HCEC 1CT (cell line): ENCODE measurements at regions not wholly inside any gene's neighbourhood (a gene's known extent, or its start where the extent isn't known, plus 50 kb on each side); places are given as distances from the start of the nearest gene placed in this dataset.
"Not testable (repeated sequence)": the region's sequence is repeated elsewhere in the genome, so short reads cannot be mapped to it uniquely, and the experiment has no call there.

Source experiments
- DNase-seq: peaks from one replicate; pipeline ENCODE4 v3.0.0-alpha.2; 2017

GRCh38 chr1:224539971-224540370 is 76.1 kb upstream of the CNIH3 start:
- DNase-seq: no peak

- no peak for DNase-seq
Observed at GRCh38 chr1:224540535-224540934, 75.6 kb upstream of the CNIH3 start.

- no peak for DNase-seq
Observed at GRCh38 chr1:224541072-224541790, 74.9 kb upstream of the CNIH3 start.

- no peak for DNase-seq
Observed at GRCh38 chr1:224541901-224542630, 74.1 kb upstream of the CNIH3 start.

DNA sequence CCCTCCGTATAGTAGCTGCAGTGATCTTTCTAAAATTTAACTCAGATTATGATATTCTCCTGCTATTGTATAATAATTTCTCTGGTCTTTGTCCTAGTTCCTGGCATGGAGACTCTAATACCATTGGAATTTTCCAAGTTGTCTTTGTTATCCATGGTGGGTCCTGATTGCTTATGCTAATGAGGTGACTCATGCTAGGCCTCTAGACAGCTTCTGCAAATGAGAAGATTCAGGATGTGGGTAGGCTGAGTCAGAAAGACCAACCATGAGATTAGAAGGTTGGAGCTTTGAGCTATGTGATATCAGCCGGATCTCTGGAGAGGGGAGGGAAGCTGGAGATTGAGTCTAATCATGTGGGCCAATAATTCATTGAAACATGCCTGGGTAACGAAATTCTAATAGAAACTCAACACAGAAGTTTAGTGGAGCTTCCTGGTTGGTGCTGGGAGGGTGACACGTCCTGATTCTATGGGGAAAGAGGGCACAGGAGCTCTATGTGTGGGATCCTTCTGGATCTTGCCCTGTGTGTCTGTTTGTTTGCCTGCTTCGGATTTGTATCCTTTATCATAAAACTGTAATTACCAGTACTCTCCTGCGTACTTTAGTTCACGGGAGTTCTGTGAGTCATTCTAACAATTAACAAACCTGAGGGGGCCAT is 73.2 kb upstream of the CNIH3 start:
- peak; percentile 99 for DNase-seq

GRCh38 chr1:224543453-224543852 is 72.7 kb upstream of the CNIH3 start:
- peak; percentile 55 for DNase-seq

DNA sequence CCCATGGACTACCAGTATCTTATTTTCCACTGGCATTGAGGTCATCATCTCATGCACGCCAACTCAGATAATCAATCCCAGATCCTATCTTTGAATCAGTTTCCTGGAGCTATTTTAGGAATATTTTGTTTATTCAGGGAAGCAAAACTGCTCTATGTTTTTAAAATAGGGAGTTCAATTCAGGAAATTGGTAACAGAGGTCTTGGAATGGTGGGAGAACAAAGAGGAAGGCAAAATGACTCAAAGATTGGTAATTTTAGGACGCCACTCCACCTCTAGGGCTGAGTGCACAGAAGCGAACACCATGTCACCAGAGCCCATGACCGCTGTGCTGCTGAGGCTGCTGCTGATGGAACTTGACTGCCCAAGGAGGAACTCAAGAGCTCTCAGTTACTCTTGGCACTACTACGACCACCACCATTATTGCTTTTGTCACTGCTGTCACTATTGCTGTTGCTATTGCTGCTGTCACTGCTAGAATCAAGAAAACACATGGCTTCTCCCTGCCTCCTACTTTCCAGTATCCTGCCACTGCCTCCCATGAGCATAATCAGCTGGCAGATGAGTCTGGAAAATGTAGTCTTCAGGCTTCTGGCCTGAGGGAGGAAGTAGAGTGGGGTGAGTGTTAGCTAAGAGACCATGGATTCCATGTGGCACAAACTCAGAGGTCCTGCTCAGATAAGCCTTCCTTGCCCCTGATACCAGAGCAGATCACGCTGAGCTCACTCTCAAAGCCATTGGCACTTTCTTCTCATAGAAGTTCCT is 71.6 kb upstream of the CNIH3 start:
- peak; percentile 57 for DNase-seq

DNA sequence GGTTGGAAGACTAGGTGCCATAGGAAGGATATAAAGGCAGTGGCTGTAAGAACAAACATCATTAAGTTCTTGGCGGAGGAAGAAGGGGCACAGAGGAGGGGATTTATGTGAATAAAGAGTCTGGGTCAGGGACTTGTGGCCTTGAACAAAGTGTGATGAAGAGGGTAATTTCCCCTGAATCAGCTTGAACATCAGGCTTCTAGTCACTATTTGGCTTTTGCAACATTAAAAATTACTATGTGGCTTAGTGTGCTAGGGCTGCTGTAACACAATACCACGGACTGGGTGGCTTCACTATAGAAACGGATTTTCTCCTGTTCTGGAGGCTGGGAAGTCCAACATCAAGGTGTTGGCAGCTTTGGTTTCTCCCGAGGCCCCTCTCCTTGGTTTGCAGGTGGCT is 70.5 kb upstream of the CNIH3 start:
- DNase-seq: no peak

DNA sequence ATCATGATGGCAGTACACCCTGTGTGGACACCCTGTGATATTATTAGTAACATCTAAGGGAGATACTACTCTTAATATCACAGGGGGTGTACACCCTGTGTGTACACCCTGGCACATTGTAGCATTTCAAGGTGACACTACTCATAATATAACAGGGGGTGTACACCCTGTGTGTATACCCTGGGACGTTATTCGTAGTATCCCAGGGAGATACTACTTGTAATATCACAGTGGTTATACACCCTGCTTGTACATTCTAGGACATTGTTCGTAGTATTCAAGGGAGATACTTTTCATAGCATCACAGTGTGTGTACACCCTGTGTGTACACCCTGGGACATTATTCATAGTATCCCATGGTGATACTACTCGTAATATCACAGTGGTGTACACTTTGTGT is 67.4 kb upstream of the CNIH3 start:
- no peak for DNase-seq

- DNase-seq: not testable (repeated sequence)
Observed at GRCh38 chr1:224551189-224551588, 64.9 kb upstream of the CNIH3 start.

DNA sequence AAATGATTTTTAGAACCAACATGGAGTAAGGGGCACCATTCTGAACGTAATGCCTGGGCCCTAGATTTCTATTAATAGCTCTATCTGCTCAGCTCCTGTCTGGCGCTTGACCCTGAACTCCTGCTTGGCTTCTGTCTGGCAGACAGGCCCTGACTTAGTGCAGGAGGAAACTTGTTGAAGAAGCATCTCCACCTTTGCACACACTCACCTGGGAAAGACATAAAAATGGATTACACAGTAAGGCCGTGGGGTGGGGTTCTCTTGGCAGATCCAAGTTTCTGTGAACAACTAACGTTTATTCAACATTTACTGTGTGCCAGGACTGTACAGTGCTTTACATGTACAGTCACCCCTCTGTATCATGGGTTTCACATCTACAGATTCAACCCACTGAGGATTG is 62.1 kb upstream of the CNIH3 start:
- no peak for DNase-seq

DNA sequence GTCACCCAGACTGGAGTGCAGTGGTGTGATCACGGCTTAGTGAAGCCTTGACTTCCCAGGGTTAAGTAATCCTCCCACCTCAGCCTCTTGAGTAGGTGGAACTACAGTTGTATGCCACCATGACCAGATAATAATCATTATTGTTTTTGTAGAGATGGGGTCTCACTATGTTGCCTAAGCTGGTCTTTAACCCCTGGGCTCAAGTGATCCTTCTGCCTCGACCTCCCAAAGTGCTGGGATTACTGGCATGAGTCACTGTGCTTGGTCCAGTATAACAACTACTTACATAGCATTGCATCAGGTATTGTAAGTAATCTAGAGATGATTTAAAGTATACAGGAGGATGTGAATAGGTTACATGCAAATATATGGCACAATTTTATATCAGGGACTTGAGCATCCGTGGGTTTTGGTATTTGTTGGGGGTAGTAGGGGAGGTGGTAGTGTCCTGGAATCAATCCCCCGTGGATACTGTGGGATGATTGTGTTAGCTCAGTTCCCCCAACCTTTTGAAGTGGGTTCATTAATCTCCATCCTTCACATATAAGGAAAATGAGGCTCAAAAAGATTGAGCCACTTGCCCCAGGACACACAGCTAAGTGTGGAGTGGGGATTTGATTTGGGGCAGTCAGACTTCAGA is 61.4 kb upstream of the CNIH3 start:
- DNase-seq: no peak

- DNase-seq: no peak
Observed at GRCh38 chr1:224558904-224559303, 57.2 kb upstream of the CNIH3 start.

- peak; percentile 81 for DNase-seq
Observed at GRCh38 chr1:224559981-224560728, 56.0 kb upstream of the CNIH3 start.

DNA sequence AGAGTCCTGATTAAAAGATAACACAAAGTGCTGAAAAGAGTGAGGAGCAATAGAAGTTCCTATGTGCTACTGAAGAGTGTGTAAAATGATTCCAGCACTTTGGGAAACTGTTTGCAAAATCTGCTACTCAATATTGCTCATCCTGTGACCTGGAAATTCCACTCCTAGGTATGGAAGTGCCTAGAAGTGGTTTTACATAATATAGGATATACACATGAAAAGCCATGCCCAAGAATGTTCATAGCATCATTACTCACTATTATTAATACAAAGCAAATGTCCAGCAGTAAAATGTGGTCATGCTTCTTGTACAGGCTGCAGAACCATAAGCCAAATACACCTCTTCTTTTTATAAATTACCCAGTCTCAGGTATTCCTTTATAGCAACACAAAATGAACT is 53.2 kb upstream of the CNIH3 start:
- DNase-seq: peak; percentile 74

- DNase-seq: no peak
Observed at GRCh38 chr1:224563666-224564065, 52.5 kb upstream of the CNIH3 start.

GRCh38 chr1:224564454-224565084 is 51.5 kb upstream of the CNIH3 start:
- DNase-seq: no peak

- DNase-seq: peak; percentile 97
Observed at GRCh38 chr1:224565186-224565585, 50.9 kb upstream of the CNIH3 start.

DNA sequence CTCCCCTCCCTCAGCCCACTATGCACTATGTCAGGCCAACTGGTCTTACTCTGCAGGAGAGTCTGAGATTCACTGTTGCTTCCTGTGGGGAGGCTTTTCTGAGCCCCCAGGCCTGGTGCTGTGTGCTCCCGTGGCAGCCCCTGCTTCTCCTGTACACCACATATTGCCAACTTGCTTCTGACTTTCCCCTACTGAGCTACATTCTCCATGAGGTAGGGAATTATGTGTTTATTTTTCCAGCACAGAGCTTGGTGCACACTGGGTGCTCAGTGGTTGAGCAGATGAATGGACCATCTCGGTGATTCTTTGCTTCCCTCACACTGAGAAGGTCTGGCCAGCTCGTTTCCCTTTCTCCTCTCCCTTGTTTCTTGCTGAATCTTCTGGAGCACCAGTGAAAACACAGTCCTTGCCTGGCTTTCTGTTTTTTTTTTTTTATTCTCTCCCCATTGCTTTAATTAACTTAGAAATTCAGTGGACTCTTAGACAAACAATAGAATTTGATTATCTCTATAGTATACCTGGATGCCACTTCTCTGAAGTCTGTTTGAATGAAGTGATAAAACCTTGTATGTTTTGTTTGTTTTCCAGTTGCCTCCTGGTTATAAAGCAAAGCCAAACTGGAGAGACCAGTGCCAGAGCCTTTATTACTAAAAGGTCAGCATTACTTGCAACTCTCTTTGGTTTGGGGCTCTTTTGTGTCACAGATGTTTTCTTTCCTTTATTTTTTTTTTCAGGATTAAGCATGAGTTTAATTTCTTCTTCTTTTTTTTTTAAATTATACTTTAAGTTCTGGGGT is 50.3 kb upstream of the CNIH3 start:
- peak; percentile 11 for DNase-seq
